ENCODE measurements at regions not wholly inside any gene's neighbourhood (a gene's known extent, or its start where the extent isn't known, plus 50 kb on each side); places are given as distances from the start of the nearest gene placed in this dataset.

DNA sequence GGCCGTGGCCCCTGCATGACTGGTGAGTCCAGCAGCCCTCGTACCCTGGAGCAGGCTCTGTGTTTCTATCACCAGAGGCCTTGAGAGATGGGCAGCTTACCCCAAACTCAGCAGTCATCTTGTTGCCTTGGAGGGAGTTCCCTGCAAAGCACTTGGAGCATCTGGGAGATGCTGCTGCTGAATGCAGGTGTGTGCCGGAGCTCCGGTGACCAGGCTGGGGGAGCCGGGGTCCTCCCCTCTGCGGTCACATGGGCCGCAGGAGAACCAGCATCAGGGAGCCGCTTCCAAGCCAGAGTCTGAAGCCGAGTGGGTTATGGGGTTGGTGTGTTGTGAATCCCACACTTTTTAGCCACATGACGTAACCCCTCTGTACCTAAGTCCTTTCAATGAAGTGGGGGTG lies 82.8 kb downstream of the TEX29 start:
- TF ChIP-seq JUN (CRISPR knock-in tag; IDR thresholded peaks at IDR 0.05) = no peak
- TF ChIP-seq, protein P1, sequence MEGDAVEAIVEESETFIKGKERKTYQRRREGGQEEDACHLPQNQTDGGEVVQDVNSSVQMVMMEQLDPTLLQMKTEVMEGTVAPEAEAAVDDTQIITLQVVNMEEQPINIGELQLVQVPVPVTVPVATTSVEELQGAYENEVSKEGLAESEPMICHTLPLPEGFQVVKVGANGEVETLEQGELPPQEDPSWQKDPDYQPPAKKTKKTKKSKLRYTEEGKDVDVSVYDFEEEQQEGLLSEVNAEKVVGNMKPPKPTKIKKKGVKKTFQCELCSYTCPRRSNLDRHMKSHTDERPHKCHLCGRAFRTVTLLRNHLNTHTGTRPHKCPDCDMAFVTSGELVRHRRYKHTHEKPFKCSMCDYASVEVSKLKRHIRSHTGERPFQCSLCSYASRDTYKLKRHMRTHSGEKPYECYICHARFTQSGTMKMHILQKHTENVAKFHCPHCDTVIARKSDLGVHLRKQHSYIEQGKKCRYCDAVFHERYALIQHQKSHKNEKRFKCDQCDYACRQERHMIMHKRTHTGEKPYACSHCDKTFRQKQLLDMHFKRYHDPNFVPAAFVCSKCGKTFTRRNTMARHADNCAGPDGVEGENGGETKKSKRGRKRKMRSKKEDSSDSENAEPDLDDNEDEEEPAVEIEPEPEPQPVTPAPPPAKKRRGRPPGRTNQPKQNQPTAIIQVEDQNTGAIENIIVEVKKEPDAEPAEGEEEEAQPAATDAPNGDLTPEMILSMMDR (IDR thresholded peaks at IDR 0.05) = no peak

All from WTC11 (cell line).